Adrenal gland (tissue), 5 donors: ENCODE measurements at regions not wholly inside any gene's neighbourhood (a gene's known extent, or its start where the extent isn't known, plus 50 kb on each side); places are given as distances from the start of the nearest gene placed in this dataset.

ENCODE experiments used
- CTCF ChIP-seq, 6 experiments: fragments of 450-650 bp in 4 of 6; fragments of 200-600 bp in 2 of 6; sonication (generic) in 1 of 6; IDR thresholded peaks; 1 replicate in 5 of 6; 2 replicates in 1 of 6; pipeline versions ENCODE4 v1.5.1 to v1.8.0; 2016 to 2021; ENCODE audit warnings: antibody characterized with exemption in 6 of 6, mild to moderate bottlenecking in 2 of 6, moderate library complexity in 1 of 6
- POLR2A ChIP-seq, 2 donors: fragments of 450-650 bp; IDR thresholded peaks; one replicate each; pipeline ENCODE4 v1.6.1; 2017; ENCODE audit warnings: antibody characterized with exemption in 2 of 2, mild to moderate bottlenecking in 2 of 2, moderate library complexity in 1 of 2
- donor health status: DM: no; HTN: no; CAD: no.

GRCh38 chr20:60486937-60487336, 528.7 kb downstream of the CDH26 start:
- no peak for TF ChIP-seq CTCF (IDR thresholded peaks at IDR 0.05)
- TF ChIP-seq POLR2A (IDR thresholded peaks at IDR 0.05) = no peak
